B cell (primary cell): ENCODE measurements at regions not wholly inside any gene's neighbourhood (a gene's known extent, or its start where the extent isn't known, plus 50 kb on each side); places are given as distances from the start of the nearest gene placed in this dataset.

Source experiments
- ATAC-seq: fragments of 200-7000 bp; cut with Tn5 transposase; one replicate; pipeline ENCODE4 v1.10.0; 2021; ENCODE audit warnings: low read depth, mild to moderate bottlenecking, moderate number of reproducible peaks, moderate library complexity
- CTCF ChIA-PET: fragments of 350-600 bp; sonication (Branson Sonifier 250); formaldehyde crosslinking; loops from one replicate; lab custom pipeline; 2021; ENCODE audit warnings: antibody characterized with exemption, inconsistent platforms; lab: Charles Lee
- POLR2A ChIA-PET: fragments of 350-600 bp; sonication (Branson Sonifier 250); formaldehyde crosslinking; loops from one replicate; lab custom pipeline; 2021; ENCODE audit warnings: antibody characterized with exemption; lab: Charles Lee
- DNase-seq: peaks from one replicate; pipeline ENCODE4 v3.0.0; 2013
- H2AFZ ChIP-seq: 2 replicates; pipeline ENCODE4 v1.6.1; 2012; ENCODE audit warnings: mild to moderate bottlenecking, low read depth, low read length; ENCODE audit not compliant: insufficient read depth, poor library complexity, severe bottlenecking
- H3K27ac ChIP-seq, 2 donors: 1 replicate in 1 of 2; 2 replicates in 1 of 2; pipeline ENCODE4 v1.5.1; 2012 to 2013; ENCODE audit warnings: low read length in 2 of 2, mild to moderate bottlenecking in 2 of 2, moderate library complexity in 1 of 2
- H3K27me3 ChIP-seq, 4 experiments: fragments of 200-600 bp in 1 of 4; sonication (generic) in 1 of 4; replicated peaks in 1 of 4; 1 replicate in 2 of 4; 2 replicates in 2 of 4; pipeline versions ENCODE4 v1.6.1 to v1.7.0; 2013 to 2016; ENCODE audit warnings: low read length in 3 of 4, mild to moderate bottlenecking in 2 of 4, mixed read lengths in 1 of 4, moderate library complexity in 1 of 4; ENCODE audit not compliant: insufficient read depth in 4 of 4, control insufficient read depth in 3 of 4; ENCODE audit errors: control extremely low read depth in 1 of 4
- H3K36me3 ChIP-seq, 2 experiments: replicated peaks in 1 of 2; 1 replicate in 1 of 2; 2 replicates in 1 of 2; pipeline versions ENCODE4 v1.6.1 to v1.7.1; 2013; ENCODE audit warnings: low read length in 1 of 2; ENCODE audit not compliant: insufficient read depth in 2 of 2, control insufficient read depth in 1 of 2; ENCODE audit errors: control extremely low read depth in 1 of 2, extremely low read depth in 1 of 2
- H3K4me1 ChIP-seq, 2 donors: fragments of 200-600 bp in 1 of 2; sonication (generic) in 1 of 2; 1 replicate in 1 of 2; 2 replicates in 1 of 2; pipeline versions ENCODE4 v1.5.1 to v1.6.1; 2013 to 2017; ENCODE audit warnings: low read length in 2 of 2; ENCODE audit not compliant: control insufficient read depth in 2 of 2, insufficient read depth in 2 of 2
- H3K4me2 ChIP-seq: replicated peaks from 2 replicates; pipeline ENCODE3; 2012; ENCODE audit warnings: mild to moderate bottlenecking, low read depth, low read length; ENCODE audit not compliant: poor library complexity, severe bottlenecking
- H3K4me3 ChIP-seq, 5 experiments: fragments of 200-600 bp in 1 of 5; sonication (generic) in 1 of 5; 1 replicate in 3 of 5; 2 replicates in 2 of 5; pipeline versions ENCODE4 v1.5.1 to v1.7.0; 2011 to 2016; ENCODE audit warnings: low read length in 4 of 5, mild to moderate bottlenecking in 4 of 5, low read depth in 2 of 5, control low read depth in 1 of 5, moderate library complexity in 1 of 5; ENCODE audit not compliant: insufficient read depth in 1 of 5; ENCODE audit errors: control extremely low read depth in 1 of 5, extremely low read depth in 1 of 5
- H3K79me2 ChIP-seq: fragments of 200-600 bp; sonication (generic); one replicate; pipeline ENCODE4 v1.6.0; 2016; ENCODE audit warnings: low read length; ENCODE audit not compliant: control insufficient read depth, insufficient read depth
- H3K9ac ChIP-seq: fragments of 200-600 bp; sonication (generic); 2 replicates; pipeline ENCODE4 v1.6.1; 2017; ENCODE audit warnings: mild to moderate bottlenecking, low read length, moderate library complexity
- H3K9me3 ChIP-seq, 3 donors: one replicate each; pipeline versions ENCODE4 v1.6.1 to v1.7.1; 2013; ENCODE audit warnings: low read length in 2 of 3; ENCODE audit not compliant: control insufficient read depth in 2 of 3, insufficient read depth in 1 of 3; ENCODE audit errors: control extremely low read depth in 1 of 3
- H4K20me1 ChIP-seq: 2 replicates; pipeline ENCODE4 v1.6.0; 2012; ENCODE audit warnings: mild to moderate bottlenecking, low read length; ENCODE audit not compliant: insufficient read depth, control insufficient read depth, poor library complexity, severe bottlenecking
- H3K27ac Mint-ChIP-seq: one replicate; pipeline ENCODE4 v1.8.0; 2021; ENCODE audit warnings: mixed read lengths
- H3K27me3 Mint-ChIP-seq: one replicate; pipeline ENCODE4 v1.8.0; 2021; ENCODE audit warnings: mixed read lengths
- H3K4me1 Mint-ChIP-seq: one replicate; pipeline ENCODE4 v1.8.0; 2021; ENCODE audit warnings: mixed read lengths
- H3K4me3 Mint-ChIP-seq: one replicate; pipeline ENCODE4 v1.8.0; 2021; ENCODE audit warnings: mixed read lengths
- H3K9me3 Mint-ChIP-seq: one replicate; pipeline ENCODE4 v1.8.0; 2022; ENCODE audit warnings: mixed read lengths; ENCODE audit not compliant: insufficient read depth
- EZH2 ChIP-seq: IDR thresholded peaks from 2 replicates; pipeline ENCODE4 v1.6.1; 2012; ENCODE audit warnings: borderline replicate concordance, low read depth, mild to moderate bottlenecking, moderate library complexity, low read length; ENCODE audit not compliant: insufficient read depth, poor library complexity, severe bottlenecking
- whole genome bisulfite sequencing: methylation state at CpG from one replicate; pipeline ENCODE4 v1.1.5; 2013; ENCODE audit warnings: missing lambda C conversion rate; ENCODE audit not compliant: insufficient coverage; 5-methylcytosine and 5-hydroxymethylcytosine counted together
- intact Hi-C: fragments of 100-400 bp; cut with micrococcal nuclease; formaldehyde crosslinking; loops from one replicate; pipeline ENCODE4 v1.10.0; 2022
- TF ChIP-seq, protein P1 (sequence below): fragments of 200-600 bp; IDR thresholded peaks from one replicate; pipeline ENCODE4 v1.8.0; 2022; ENCODE audit warnings: antibody characterized with exemption, mild to moderate bottlenecking

DNA sequence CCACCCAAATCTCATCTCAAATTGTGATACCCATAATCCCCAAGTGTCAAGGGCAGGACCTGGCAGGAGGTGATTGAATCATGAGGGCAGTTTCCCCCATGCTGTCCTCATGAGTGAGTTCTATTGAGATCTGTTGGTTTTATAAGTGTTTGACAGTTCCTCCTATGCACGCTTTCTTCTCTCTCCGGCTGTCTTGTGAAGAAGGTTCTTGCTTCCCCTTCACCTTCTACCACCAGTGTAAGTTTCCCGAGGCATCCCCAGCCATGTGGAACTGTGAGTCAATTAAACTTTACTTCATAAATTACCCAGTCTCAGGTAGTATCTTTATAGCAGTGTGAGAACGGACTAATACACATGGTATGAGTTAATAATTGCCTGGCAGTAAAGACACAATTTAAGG lies 581.7 kb upstream of the AMOT start:
- Mint-ChIP-seq H3K27ac (peak overlapping the region; percentile 38), H3K4me3 (peak overlapping the region; percentile 33), H3K4me1 (peaks cover 8% of the 10 kb centered on the region), H3K9me3 (no peaks in the 10 kb centered on the region), H3K27me3 (no peaks in the 10 kb centered on the region)
- Histone ChIP-seq H3K79me2 (no peaks in the 10 kb centered on the region), H3K9ac (no peak overlapping the region), H4K20me1 (no peaks in the 10 kb centered on the region), H3K36me3 (no peaks in the 10 kb centered on the region), H3K27ac (no peak overlapping the region), H3K4me3 (no peak overlapping the region), H2AFZ (no peak overlapping the region), H3K4me2 (no peak overlapping the region), H3K27me3 (no peaks in the 10 kb centered on the region), H3K4me1 (no peaks in the 10 kb centered on the region), H3K9me3 (no peaks in the 10 kb centered on the region)
- no peak for ATAC-seq
- TF ChIP-seq EZH2, result no peak
- TF ChIP-seq, protein P1, sequence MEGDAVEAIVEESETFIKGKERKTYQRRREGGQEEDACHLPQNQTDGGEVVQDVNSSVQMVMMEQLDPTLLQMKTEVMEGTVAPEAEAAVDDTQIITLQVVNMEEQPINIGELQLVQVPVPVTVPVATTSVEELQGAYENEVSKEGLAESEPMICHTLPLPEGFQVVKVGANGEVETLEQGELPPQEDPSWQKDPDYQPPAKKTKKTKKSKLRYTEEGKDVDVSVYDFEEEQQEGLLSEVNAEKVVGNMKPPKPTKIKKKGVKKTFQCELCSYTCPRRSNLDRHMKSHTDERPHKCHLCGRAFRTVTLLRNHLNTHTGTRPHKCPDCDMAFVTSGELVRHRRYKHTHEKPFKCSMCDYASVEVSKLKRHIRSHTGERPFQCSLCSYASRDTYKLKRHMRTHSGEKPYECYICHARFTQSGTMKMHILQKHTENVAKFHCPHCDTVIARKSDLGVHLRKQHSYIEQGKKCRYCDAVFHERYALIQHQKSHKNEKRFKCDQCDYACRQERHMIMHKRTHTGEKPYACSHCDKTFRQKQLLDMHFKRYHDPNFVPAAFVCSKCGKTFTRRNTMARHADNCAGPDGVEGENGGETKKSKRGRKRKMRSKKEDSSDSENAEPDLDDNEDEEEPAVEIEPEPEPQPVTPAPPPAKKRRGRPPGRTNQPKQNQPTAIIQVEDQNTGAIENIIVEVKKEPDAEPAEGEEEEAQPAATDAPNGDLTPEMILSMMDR, result no peak
- CTCF ChIA-PET, result no interaction called here
- intact Hi-C loops, result no loop called here
- DNase-seq, result peak; percentile 3
- POLR2A ChIA-PET, result no interaction called here
- no CpG with 5 or more reads among the region's 4 CpGs for WGBS

DNA sequence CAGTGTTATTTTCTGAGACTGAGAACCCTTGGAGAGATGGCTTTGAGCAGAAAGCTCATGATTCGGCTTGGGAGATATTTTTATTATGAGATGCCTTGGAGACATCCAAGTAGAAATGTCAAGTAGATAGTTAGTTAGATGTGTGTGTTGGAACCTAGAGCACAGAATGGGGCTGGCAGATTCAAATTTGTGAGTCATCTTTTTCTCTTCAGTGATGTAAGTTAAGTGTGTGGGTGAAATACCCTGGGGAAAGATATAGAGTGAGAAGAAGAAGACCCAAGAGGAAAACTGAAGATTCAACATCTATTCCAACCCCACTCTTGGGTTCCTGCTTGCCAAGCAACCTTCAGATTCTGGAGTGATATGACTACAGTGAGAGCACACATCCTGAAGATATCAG lies 580.8 kb upstream of the AMOT start:
- Histone ChIP-seq H3K9ac (no peak overlapping the region), H3K4me1 (no peaks in the 10 kb centered on the region), H3K79me2 (no peaks in the 10 kb centered on the region), H3K9me3 (no peaks in the 10 kb centered on the region), H3K4me2 (no peak overlapping the region), H2AFZ (no peak overlapping the region), H3K4me3 (no peak overlapping the region), H3K36me3 (no peaks in the 10 kb centered on the region), H3K27ac (no peak overlapping the region), H3K27me3 (no peaks in the 10 kb centered on the region), H4K20me1 (no peaks in the 10 kb centered on the region)
- Mint-ChIP-seq H3K4me1 (peaks cover 8% of the 10 kb centered on the region), H3K9me3 (no peaks in the 10 kb centered on the region), H3K4me3 (no peak overlapping the region), H3K27ac (no peak overlapping the region), H3K27me3 (no peaks in the 10 kb centered on the region)
- WGBS, result no CpG with 5 or more reads among the region's 1 CpG
- no peak for ATAC-seq
- ChIA-PET POLR2A (no interaction called here), CTCF (no interaction called here)
- no peak for DNase-seq
- TF ChIP-seq EZH2, result no peak
- TF ChIP-seq, protein P1, result no peak
- intact Hi-C loops, result no loop called here
